Neural progenitor cell (in vitro differentiated cells): ENCODE measurements at regions not wholly inside any gene's neighbourhood (a gene's known extent, or its start where the extent isn't known, plus 50 kb on each side); places are given as distances from the start of the nearest gene placed in this dataset.

Experiments
- DNase-seq: peaks from one replicate; pipeline ENCODE4 v3.0.0-alpha.2; 2016; ENCODE audit warnings: low spot score
- H2AFZ ChIP-seq: fragments of 200-600 bp; sonication (generic); replicated peaks from 2 replicates; pipeline ENCODE4 v1.6.1; 2016; ENCODE audit warnings: antibody characterized with exemption
- H3F3A ChIP-seq: fragments of 200-600 bp; sonication (generic); 2 replicates; pipeline ENCODE4 v1.6.1; 2016; ENCODE audit warnings: antibody characterized with exemption, low read depth
- H3K27ac ChIP-seq: fragments of 200-600 bp; sonication (generic); 2 replicates; pipeline ENCODE4 v1.5.1; 2016; ENCODE audit warnings: mild to moderate bottlenecking
- H3K27me3 ChIP-seq: fragments of 200-600 bp; sonication (generic); 2 replicates; pipeline ENCODE4 v1.6.1; 2016; ENCODE audit warnings: mild to moderate bottlenecking, moderate library complexity
- H3K36me3 ChIP-seq: fragments of 200-600 bp; sonication (generic); 2 replicates; pipeline ENCODE4 v1.5.1; 2016
- H3K4me1 ChIP-seq: fragments of 200-600 bp; sonication (generic); 2 replicates; pipeline ENCODE4 v1.6.1; 2016; ENCODE audit warnings: mixed run types
- H3K4me2 ChIP-seq: fragments of 200-600 bp; sonication (generic); 2 replicates; pipeline ENCODE4 v1.6.1; 2016
- H3K4me3 ChIP-seq: fragments of 200-600 bp; sonication (generic); 2 replicates; pipeline ENCODE4 v1.5.1; 2016
- H3K79me2 ChIP-seq: fragments of 200-600 bp; sonication (generic); 2 replicates; pipeline ENCODE4 v1.6.1; 2016; ENCODE audit warnings: low read depth
- H3K9ac ChIP-seq: fragments of 200-600 bp; sonication (generic); 2 replicates; pipeline ENCODE4 v1.6.1; 2016
- H3K9me3 ChIP-seq: fragments of 200-600 bp; sonication (generic); 2 replicates; pipeline ENCODE4 v1.5.1; 2016; ENCODE audit warnings: low read depth
- H4K20me1 ChIP-seq: fragments of 200-600 bp; sonication (generic); 2 replicates; pipeline ENCODE4 v1.6.1; 2016; ENCODE audit warnings: low read depth
- H3K27ac Mint-ChIP-seq: 3 replicates; pipeline ENCODE4 v1.8.0; 2021; ENCODE audit warnings: mixed read lengths
- H3K27me3 Mint-ChIP-seq: 2 replicates; pipeline ENCODE4 v1.8.0; 2022; ENCODE audit warnings: low read depth, mild to moderate bottlenecking, inconsistent platforms, moderate library complexity, mixed read lengths; ENCODE audit not compliant: insufficient read depth
- H3K36me3 Mint-ChIP-seq: 3 replicates; pipeline ENCODE4 v1.8.0; 2021; ENCODE audit warnings: mixed read lengths
- H3K4me1 Mint-ChIP-seq: 3 replicates; pipeline ENCODE4 v1.8.0; 2021; ENCODE audit warnings: mixed read lengths
- H3K4me3 Mint-ChIP-seq: 3 replicates; pipeline ENCODE4 v1.8.0; 2021; ENCODE audit warnings: mild to moderate bottlenecking, moderate library complexity, mixed read lengths
- H3K9me3 Mint-ChIP-seq: 3 replicates; pipeline ENCODE4 v1.8.0; 2020; ENCODE audit warnings: mixed read lengths
- EZH2 ChIP-seq: fragments of 200-600 bp; sonication (generic); IDR thresholded peaks from 2 replicates; pipeline ENCODE4 v1.6.1; 2017; ENCODE audit warnings: antibody characterized with exemption, mild to moderate bottlenecking, moderate library complexity
- EZH2phosphoT487 ChIP-seq: fragments of 200-600 bp; sonication (generic); IDR thresholded peaks from 2 replicates; pipeline ENCODE4 v1.6.1; 2017; ENCODE audit warnings: antibody characterized with exemption
- TF ChIP-seq, protein P1 (sequence below): fragments of 200-600 bp; sonication (generic); IDR thresholded peaks from 2 replicates; pipeline ENCODE4 v1.5.1; 2017; ENCODE audit warnings: antibody characterized with exemption, mild to moderate bottlenecking

DNA sequence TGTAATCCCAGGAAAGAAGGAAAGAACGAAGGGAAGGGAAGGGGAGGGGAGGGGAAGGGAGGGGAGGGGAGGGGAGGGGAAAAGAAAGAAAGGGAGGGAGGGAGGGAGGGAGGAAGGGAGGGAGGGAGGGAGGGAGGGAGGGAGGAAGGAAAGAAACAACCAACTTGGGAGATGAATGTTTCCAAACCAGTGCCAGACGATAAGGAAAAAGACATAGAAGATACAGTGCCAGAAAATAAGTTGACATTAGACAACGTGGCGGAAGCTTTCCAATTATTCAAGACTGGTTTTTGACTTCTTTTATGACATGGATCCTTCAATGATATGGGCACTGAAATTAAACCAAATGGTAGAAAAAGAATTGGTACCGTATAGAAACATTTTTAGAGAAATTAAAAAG lies 181.2 kb upstream of the POU5F2 start:
- no peaks in the 10 kb centered on the region for H3K36me3 ChIP-seq
- TF ChIP-seq EZH2 (no peak), EZH2phosphoT487 (no peak)
- TF ChIP-seq, protein P1, sequence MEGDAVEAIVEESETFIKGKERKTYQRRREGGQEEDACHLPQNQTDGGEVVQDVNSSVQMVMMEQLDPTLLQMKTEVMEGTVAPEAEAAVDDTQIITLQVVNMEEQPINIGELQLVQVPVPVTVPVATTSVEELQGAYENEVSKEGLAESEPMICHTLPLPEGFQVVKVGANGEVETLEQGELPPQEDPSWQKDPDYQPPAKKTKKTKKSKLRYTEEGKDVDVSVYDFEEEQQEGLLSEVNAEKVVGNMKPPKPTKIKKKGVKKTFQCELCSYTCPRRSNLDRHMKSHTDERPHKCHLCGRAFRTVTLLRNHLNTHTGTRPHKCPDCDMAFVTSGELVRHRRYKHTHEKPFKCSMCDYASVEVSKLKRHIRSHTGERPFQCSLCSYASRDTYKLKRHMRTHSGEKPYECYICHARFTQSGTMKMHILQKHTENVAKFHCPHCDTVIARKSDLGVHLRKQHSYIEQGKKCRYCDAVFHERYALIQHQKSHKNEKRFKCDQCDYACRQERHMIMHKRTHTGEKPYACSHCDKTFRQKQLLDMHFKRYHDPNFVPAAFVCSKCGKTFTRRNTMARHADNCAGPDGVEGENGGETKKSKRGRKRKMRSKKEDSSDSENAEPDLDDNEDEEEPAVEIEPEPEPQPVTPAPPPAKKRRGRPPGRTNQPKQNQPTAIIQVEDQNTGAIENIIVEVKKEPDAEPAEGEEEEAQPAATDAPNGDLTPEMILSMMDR = no peak
- H3K9ac ChIP-seq = no peak overlapping the region
- Mint-ChIP-seq H3K4me1 (peaks cover 3% of the 10 kb centered on the region), H3K9me3 (peaks cover 3% of the 10 kb centered on the region), H3K36me3 (no peaks in the 10 kb centered on the region), H3K4me3 (no peak overlapping the region), H3K27me3 (no peaks in the 10 kb centered on the region), H3K27ac (no peak overlapping the region)
- H3K4me1 ChIP-seq = peaks cover 10% of the 10 kb centered on the region
- no peaks in the 10 kb centered on the region for H3K79me2 ChIP-seq
- no peaks in the 10 kb centered on the region for H3K9me3 ChIP-seq
- no peak for DNase-seq
- no peak overlapping the region for H3K4me2 ChIP-seq
- H3F3A ChIP-seq = no peaks in the 10 kb centered on the region
- no peaks in the 10 kb centered on the region for H3K27me3 ChIP-seq
- no peak overlapping the region for H2AFZ ChIP-seq
- no peaks in the 10 kb centered on the region for H4K20me1 ChIP-seq
- no peak overlapping the region for H3K4me3 ChIP-seq
- no peak overlapping the region for H3K27ac ChIP-seq

DNA sequence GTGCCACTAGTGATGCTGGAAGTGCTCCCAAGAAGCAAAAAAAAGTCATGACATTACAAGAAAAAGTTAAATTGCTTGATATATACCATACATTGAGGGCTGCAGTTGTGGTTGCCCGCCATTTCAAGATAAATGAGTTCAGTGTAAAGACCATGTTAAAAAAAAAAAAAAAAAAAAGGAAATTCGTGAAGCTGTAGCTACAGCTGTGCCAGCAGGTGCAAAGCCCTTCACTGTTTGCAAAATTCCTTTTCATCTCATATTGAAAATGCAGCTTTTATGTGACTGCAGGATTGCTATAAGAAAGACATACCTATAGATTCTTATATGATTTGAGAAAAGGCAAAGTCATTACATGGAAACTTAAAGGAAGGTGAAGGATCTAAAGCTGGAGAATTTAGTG lies 179.6 kb upstream of the POU5F2 start:
- peaks cover 3% of the 10 kb centered on the region for H3K9me3 Mint-ChIP-seq
- no peaks in the 10 kb centered on the region for H3K4me1 ChIP-seq
- TF ChIP-seq, protein P1 = no peak
- TF ChIP-seq EZH2 (no peak), EZH2phosphoT487 (no peak)
- H3K36me3 ChIP-seq = no peaks in the 10 kb centered on the region
- no peak overlapping the region for H2AFZ ChIP-seq
- H3K4me3 ChIP-seq = no peak overlapping the region
- H3K9me3 ChIP-seq = no peaks in the 10 kb centered on the region
- H3K9ac ChIP-seq = no peak overlapping the region
- H3K4me3 Mint-ChIP-seq = no peak overlapping the region
- H3K4me2 ChIP-seq = no peak overlapping the region
- no peak overlapping the region for H3K27ac Mint-ChIP-seq
- no peaks in the 10 kb centered on the region for H4K20me1 ChIP-seq
- H3K79me2 ChIP-seq = no peaks in the 10 kb centered on the region
- no peak overlapping the region for H3K27ac ChIP-seq
- no peaks in the 10 kb centered on the region for H3K27me3 ChIP-seq
- H3K27me3 Mint-ChIP-seq = no peaks in the 10 kb centered on the region
- H3K4me1 Mint-ChIP-seq = no peaks in the 10 kb centered on the region
- DNase-seq = no peak
- H3K36me3 Mint-ChIP-seq = no peaks in the 10 kb centered on the region
- no peaks in the 10 kb centered on the region for H3F3A ChIP-seq

DNA sequence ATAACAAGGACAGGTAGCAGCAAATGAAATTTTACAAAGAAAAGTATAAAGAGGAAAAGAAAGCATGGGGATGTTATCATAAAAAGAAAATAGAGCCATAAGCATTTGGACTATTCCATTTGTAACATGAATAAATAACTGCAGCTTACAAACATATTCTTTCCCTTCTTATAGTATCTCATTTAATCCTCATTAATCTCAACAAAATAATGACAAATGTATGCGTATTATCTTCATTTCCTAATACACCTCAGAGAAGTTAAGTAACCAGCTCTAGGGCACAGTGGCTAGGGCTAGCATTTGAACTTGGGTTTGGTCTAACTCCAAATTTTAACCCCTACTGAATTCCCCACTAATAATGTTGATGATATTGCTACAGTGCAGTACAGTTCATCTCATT lies 175.5 kb upstream of the POU5F2 start:
- Histone ChIP-seq H3K27ac (no peak overlapping the region), H2AFZ (no peak overlapping the region), H3K9me3 (no peaks in the 10 kb centered on the region), H3K36me3 (no peaks in the 10 kb centered on the region), H3K27me3 (no peaks in the 10 kb centered on the region), H3F3A (no peaks in the 10 kb centered on the region), H4K20me1 (no peaks in the 10 kb centered on the region), H3K4me2 (no peak overlapping the region), H3K4me1 (no peaks in the 10 kb centered on the region), H3K79me2 (no peaks in the 10 kb centered on the region), H3K9ac (no peak overlapping the region), H3K4me3 (no peak overlapping the region)
- no peak overlapping the region for H3K27ac Mint-ChIP-seq
- peaks cover 2% of the 10 kb centered on the region for H3K9me3 Mint-ChIP-seq
- no peak for DNase-seq
- no peaks in the 10 kb centered on the region for H3K27me3 Mint-ChIP-seq
- H3K36me3 Mint-ChIP-seq = peaks cover 1% of the 10 kb centered on the region
- TF ChIP-seq EZH2 (no peak), EZH2phosphoT487 (no peak)
- TF ChIP-seq, protein P1 = no peak
- H3K4me3 Mint-ChIP-seq = no peak overlapping the region
- H3K4me1 Mint-ChIP-seq = peaks cover 14% of the 10 kb centered on the region

DNA sequence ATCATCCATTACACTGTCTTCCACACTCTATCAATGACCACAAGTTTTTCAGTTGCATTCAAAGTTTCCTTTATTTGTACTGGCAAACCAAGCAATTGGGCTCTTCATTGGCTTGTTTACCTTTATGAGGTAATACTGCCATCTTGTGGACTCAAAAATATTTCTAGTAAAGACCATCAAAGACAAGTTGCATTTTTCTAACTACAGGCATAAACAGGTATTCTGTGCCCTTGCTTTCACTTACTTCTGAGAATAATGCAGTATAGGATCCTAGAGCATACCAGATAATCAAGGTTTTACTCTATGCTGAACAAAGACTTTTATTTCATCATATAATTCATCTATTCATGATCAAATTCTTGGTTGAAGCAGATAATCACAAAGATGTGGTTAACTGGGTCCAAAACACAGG lies 173.7 kb upstream of the POU5F2 start:
- Histone ChIP-seq H3K4me3 (no peak overlapping the region), H2AFZ (no peak overlapping the region), H3K4me1 (no peaks in the 10 kb centered on the region), H3K27me3 (no peaks in the 10 kb centered on the region), H4K20me1 (no peaks in the 10 kb centered on the region), H3K79me2 (no peaks in the 10 kb centered on the region), H3F3A (no peaks in the 10 kb centered on the region), H3K27ac (no peak overlapping the region), H3K9ac (no peak overlapping the region), H3K4me2 (no peak overlapping the region), H3K36me3 (no peaks in the 10 kb centered on the region), H3K9me3 (no peaks in the 10 kb centered on the region)
- no peak for TF ChIP-seq EZH2
- no peak for TF ChIP-seq EZH2phosphoT487
- TF ChIP-seq, protein P1 = peak; percentile 74
- Mint-ChIP-seq H3K27ac (no peak overlapping the region), H3K27me3 (no peaks in the 10 kb centered on the region), H3K4me3 (no peak overlapping the region), H3K9me3 (peaks cover 2% of the 10 kb centered on the region), H3K36me3 (peaks cover 1% of the 10 kb centered on the region), H3K4me1 (peaks cover 27% of the 10 kb centered on the region)
- peak; percentile 70 for DNase-seq
